ENCODE measurements at regions not wholly inside any gene's neighbourhood (a gene's known extent, or its start where the extent isn't known, plus 50 kb on each side); places are given as distances from the start of the nearest gene placed in this dataset.
"Not testable (repeated sequence)": the region's sequence is repeated elsewhere in the genome, so short reads cannot be mapped to it uniquely, and the experiment has no call there.

GRCh38 chr15:39514933-39515332 lies 65.9 kb upstream of the THBS1 start:
- H3K27me3 Mint-ChIP-seq = peaks cover 12% of the 10 kb centered on the region
- DNase-seq (ENCODE audit: extremely low spot score, unreplicated experiment) = no peak
- H3K9me3 Mint-ChIP-seq = peaks cover 4% of the 10 kb centered on the region
- H3K4me1 Mint-ChIP-seq (ENCODE audit: unreplicated experiment) = no peaks in the 10 kb centered on the region
- H3K36me3 Mint-ChIP-seq = no peaks in the 10 kb centered on the region
- TF ChIP-seq CTCF (conservative IDR thresholded peaks at IDR 0.05) = no peak
- no peak overlapping the region for H3K4me3 Mint-ChIP-seq
- no peak overlapping the region for H3K27ac Mint-ChIP-seq

GRCh38 chr15:39515765-39516164 lies 65.1 kb upstream of the THBS1 start:
- H3K4me1 Mint-ChIP-seq (ENCODE audit: unreplicated experiment) = no peaks in the 10 kb centered on the region
- DNase-seq (ENCODE audit: extremely low spot score, unreplicated experiment) = no peak
- no peak overlapping the region for H3K4me3 Mint-ChIP-seq
- peaks cover 12% of the 10 kb centered on the region for H3K27me3 Mint-ChIP-seq
- no peaks in the 10 kb centered on the region for H3K36me3 Mint-ChIP-seq
- no peak for TF ChIP-seq CTCF (conservative IDR thresholded peaks at IDR 0.05)
- H3K27ac Mint-ChIP-seq = no peak overlapping the region
- H3K9me3 Mint-ChIP-seq = peaks cover 4% of the 10 kb centered on the region

GRCh38 chr15:39517122-39517855 lies 63.6 kb upstream of the THBS1 start:
- DNase-seq (ENCODE audit: extremely low spot score, unreplicated experiment) = no peak
- no peak overlapping the region for H3K4me3 Mint-ChIP-seq
- TF ChIP-seq CTCF (conservative IDR thresholded peaks at IDR 0.05) = no peak
- no peaks in the 10 kb centered on the region for H3K4me1 Mint-ChIP-seq (ENCODE audit: unreplicated experiment)
- no peaks in the 10 kb centered on the region for H3K36me3 Mint-ChIP-seq
- H3K27me3 Mint-ChIP-seq = peaks cover 6% of the 10 kb centered on the region
- H3K9me3 Mint-ChIP-seq = peaks cover 4% of the 10 kb centered on the region
- no peak overlapping the region for H3K27ac Mint-ChIP-seq

GRCh38 chr15:39523968-39524367 lies 56.9 kb upstream of the THBS1 start:
- not testable (repeated sequence) for H3K4me1 Mint-ChIP-seq (ENCODE audit: unreplicated experiment); H3K27me3 Mint-ChIP-seq; H3K9me3 Mint-ChIP-seq; H3K27ac Mint-ChIP-seq; DNase-seq (ENCODE audit: extremely low spot score, unreplicated experiment); H3K36me3 Mint-ChIP-seq; H3K4me3 Mint-ChIP-seq

GRCh38 chr15:39529457-39529856 lies 51.4 kb upstream of the THBS1 start:
- Mint-ChIP-seq H3K4me1 (ENCODE audit: unreplicated experiment) (peaks cover 6% of the 10 kb centered on the region), H3K4me3 (no peak overlapping the region), H3K36me3 (no peaks in the 10 kb centered on the region), H3K27ac (no peak overlapping the region), H3K27me3 (peaks cover 6% of the 10 kb centered on the region), H3K9me3 (peaks cover 12% of the 10 kb centered on the region)
- DNase-seq (ENCODE audit: extremely low spot score, unreplicated experiment) = no peak
- TF ChIP-seq CTCF (conservative IDR thresholded peaks at IDR 0.05) = no peak

- Mint-ChIP-seq H3K36me3 (no peaks in the 10 kb centered on the region), H3K9me3 (peaks cover 14% of the 10 kb centered on the region), H3K27me3 (peaks cover 6% of the 10 kb centered on the region), H3K4me1 (ENCODE audit: unreplicated experiment) (peaks cover 6% of the 10 kb centered on the region), H3K4me3 (no peak overlapping the region), H3K27ac (no peak overlapping the region)
- TF ChIP-seq CTCF (conservative IDR thresholded peaks at IDR 0.05) = no peak
- no peak for DNase-seq (ENCODE audit: extremely low spot score, unreplicated experiment)
Measured at GRCh38 chr15:39530480-39531342, 50.2 kb upstream of the THBS1 start.
